GM10266 (cell line): ENCODE measurements at regions not wholly inside any gene's neighbourhood (a gene's known extent, or its start where the extent isn't known, plus 50 kb on each side); places are given as distances from the start of the nearest gene placed in this dataset.
"Not testable (repeated sequence)": the region's sequence is repeated elsewhere in the genome, so short reads cannot be mapped to it uniquely, and the experiment has no call there.

Source experiments
- DNase-seq: peaks from one replicate; pipeline ENCODE4 v3.0.0; 2012; ENCODE audit errors: extremely low spot score
- TF ChIP-seq, protein P1 (sequence below): IDR thresholded peaks from 2 replicates; pipeline ENCODE4 v1.5.1; 2012; ENCODE audit warnings: mild to moderate bottlenecking, low read depth; ENCODE audit not compliant: control insufficient read depth, insufficient read depth; ENCODE audit errors: missing control alignments

GRCh38 chr16:87033541-87034300 lies 283.5 kb downstream of the C16orf95 start:
- DNase-seq = no peak

GRCh38 chr16:87034317-87034716 lies 282.9 kb downstream of the C16orf95 start:
- TF ChIP-seq, protein P1, sequence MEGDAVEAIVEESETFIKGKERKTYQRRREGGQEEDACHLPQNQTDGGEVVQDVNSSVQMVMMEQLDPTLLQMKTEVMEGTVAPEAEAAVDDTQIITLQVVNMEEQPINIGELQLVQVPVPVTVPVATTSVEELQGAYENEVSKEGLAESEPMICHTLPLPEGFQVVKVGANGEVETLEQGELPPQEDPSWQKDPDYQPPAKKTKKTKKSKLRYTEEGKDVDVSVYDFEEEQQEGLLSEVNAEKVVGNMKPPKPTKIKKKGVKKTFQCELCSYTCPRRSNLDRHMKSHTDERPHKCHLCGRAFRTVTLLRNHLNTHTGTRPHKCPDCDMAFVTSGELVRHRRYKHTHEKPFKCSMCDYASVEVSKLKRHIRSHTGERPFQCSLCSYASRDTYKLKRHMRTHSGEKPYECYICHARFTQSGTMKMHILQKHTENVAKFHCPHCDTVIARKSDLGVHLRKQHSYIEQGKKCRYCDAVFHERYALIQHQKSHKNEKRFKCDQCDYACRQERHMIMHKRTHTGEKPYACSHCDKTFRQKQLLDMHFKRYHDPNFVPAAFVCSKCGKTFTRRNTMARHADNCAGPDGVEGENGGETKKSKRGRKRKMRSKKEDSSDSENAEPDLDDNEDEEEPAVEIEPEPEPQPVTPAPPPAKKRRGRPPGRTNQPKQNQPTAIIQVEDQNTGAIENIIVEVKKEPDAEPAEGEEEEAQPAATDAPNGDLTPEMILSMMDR = no peak
- DNase-seq = no peak

More at GRCh38 chr16:87033541-87034300, 283.5 kb downstream of the C16orf95 start:
- TF ChIP-seq, protein P1 = no peak

DNA sequence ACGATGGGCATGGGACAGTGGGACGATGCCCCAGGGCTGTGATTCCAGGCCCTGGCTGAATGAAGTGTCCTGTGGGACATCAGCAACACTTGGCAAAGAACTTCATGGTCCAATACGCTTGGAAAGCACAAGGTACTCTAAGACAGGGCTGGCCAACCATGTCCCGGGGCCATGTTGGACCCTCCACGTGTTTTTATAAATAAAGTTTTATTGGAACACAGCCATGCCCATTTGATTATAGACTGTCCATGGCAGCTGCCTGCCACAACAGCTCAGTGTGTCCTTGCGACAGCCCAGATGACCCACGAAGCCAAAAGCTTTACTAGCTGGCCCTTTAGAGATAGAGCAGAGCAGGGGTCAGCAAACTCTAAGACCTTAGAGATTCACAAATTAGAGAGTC lies 282.1 kb downstream of the C16orf95 start:
- no peak for DNase-seq
- TF ChIP-seq, protein P1 = no peak

- TF ChIP-seq, protein P1 = no peak
- no peak for DNase-seq
Measured at GRCh38 chr16:87037012-87037411, 280.2 kb downstream of the C16orf95 start.

DNA sequence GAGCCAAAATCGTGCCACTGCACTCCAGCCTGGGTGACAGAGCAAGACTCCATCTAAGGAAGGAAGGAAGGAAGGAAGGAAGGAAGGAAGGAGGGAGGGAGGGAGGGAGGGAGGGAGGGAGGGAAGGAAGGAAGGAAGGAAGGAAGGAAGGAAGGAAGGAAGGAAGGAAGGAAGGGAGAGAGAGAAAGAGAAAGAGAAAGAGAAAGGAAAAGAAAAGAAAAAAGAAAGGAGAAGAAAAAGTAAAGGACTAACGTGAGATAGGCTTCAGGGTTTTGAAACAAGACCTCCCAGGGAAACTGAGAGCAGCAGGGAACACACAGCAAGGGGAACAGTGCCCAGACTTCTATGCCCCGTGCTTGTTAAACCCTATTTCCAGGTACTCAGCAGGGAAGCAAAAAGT lies 278.7 kb downstream of the C16orf95 start:
- DNase-seq = not testable (repeated sequence)

- TF ChIP-seq, protein P1 = no peak
Measured at GRCh38 chr16:87040169-87041117, 276.7 kb downstream of the C16orf95 start.

GRCh38 chr16:87041286-87041685 lies 275.9 kb downstream of the C16orf95 start:
- no peak for DNase-seq
- TF ChIP-seq, protein P1 = no peak

More at GRCh38 chr16:87040169-87041117, 276.7 kb downstream of the C16orf95 start:
- DNase-seq = no peak
